ENCODE measurements at regions not wholly inside any gene's neighbourhood (a gene's known extent, or its start where the extent isn't known, plus 50 kb on each side); places are given as distances from the start of the nearest gene placed in this dataset.

GRCh38 chr5:82758881-82759280 lies 318.3 kb downstream of the TMEM167A start:
- H3K4me1 ChIP-seq, result no peaks in the 10 kb centered on the region
- H3K36me3 ChIP-seq, result no peaks in the 10 kb centered on the region
- H3K9me3 ChIP-seq, result no peaks in the 10 kb centered on the region
- H3K4me3 ChIP-seq (ENCODE audit: low read depth, low read length), result no peak overlapping the region
- no peaks in the 10 kb centered on the region for H3K27me3 ChIP-seq
- TF ChIP-seq CTCF (IDR thresholded peaks at IDR 0.05; ENCODE audit: low read depth, low read length), result no peak
- no peak for DNase-seq

GRCh38 chr5:82754759-82755158 lies 322.4 kb downstream of the TMEM167A start:
- no peak for TF ChIP-seq CTCF (IDR thresholded peaks at IDR 0.05; ENCODE audit: low read depth, low read length)
- no peaks in the 10 kb centered on the region for H3K36me3 ChIP-seq
- no peak for DNase-seq
- 0 out of 2 replicates have a peak, but pooled peaks cover 2% of the 10 kb centered on the region for H3K4me1 ChIP-seq
- H3K27me3 ChIP-seq, result no peaks in the 10 kb centered on the region
- no peak overlapping the region for H3K4me3 ChIP-seq (ENCODE audit: low read depth, low read length)
- H3K9me3 ChIP-seq, result peaks cover 2% of the 10 kb centered on the region; the same call in 1 of the 2 replicates

GRCh38 chr5:82754036-82754746 lies 323.0 kb downstream of the TMEM167A start:
- TF ChIP-seq CTCF (IDR thresholded peaks at IDR 0.05; ENCODE audit: low read depth, low read length), result no peak
- Histone ChIP-seq H3K4me1 (peaks cover 5% of the 10 kb centered on the region; the same call in 1 of the 2 replicates), H3K27me3 (no peaks in the 10 kb centered on the region), H3K9me3 (peaks cover 2% of the 10 kb centered on the region; the same call in 1 of the 2 replicates), H3K36me3 (no peaks in the 10 kb centered on the region), H3K4me3 (ENCODE audit: low read depth, low read length) (no peak overlapping the region)
- no peak for DNase-seq

- Histone ChIP-seq H3K4me1 (peaks cover 5% of the 10 kb centered on the region; the same call in 1 of the 2 replicates), H3K27me3 (no peaks in the 10 kb centered on the region), H3K4me3 (ENCODE audit: low read depth, low read length) (no peak overlapping the region), H3K9me3 (peaks cover 2% of the 10 kb centered on the region; the same call in 1 of the 2 replicates), H3K36me3 (no peaks in the 10 kb centered on the region)
- TF ChIP-seq CTCF (IDR thresholded peaks at IDR 0.05; ENCODE audit: low read depth, low read length), result no peak
- no peak for DNase-seq
Measured at GRCh38 chr5:82753374-82753773, 323.8 kb downstream of the TMEM167A start.

- DNase-seq, result peak; percentile 27
- H3K4me1 ChIP-seq, result peaks cover 5% of the 10 kb centered on the region; the same call in 1 of the 2 replicates
- TF ChIP-seq CTCF (IDR thresholded peaks at IDR 0.05; ENCODE audit: low read depth, low read length), result no peak
- peaks cover 2% of the 10 kb centered on the region; the same call in 1 of the 2 replicates for H3K9me3 ChIP-seq
- no peaks in the 10 kb centered on the region for H3K27me3 ChIP-seq
- H3K4me3 ChIP-seq (ENCODE audit: low read depth, low read length), result no peak overlapping the region
- no peaks in the 10 kb centered on the region for H3K36me3 ChIP-seq
Measured at GRCh38 chr5:82749461-82749820, 327.8 kb downstream of the TMEM167A start.

All from BE2C (cell line).